ENCODE measurements at regions not wholly inside any gene's neighbourhood (a gene's known extent, or its start where the extent isn't known, plus 50 kb on each side); places are given as distances from the start of the nearest gene placed in this dataset.

GRCh38 chr3:110928016-110928662 lies 143.5 kb upstream of the NECTIN3 start:
- H3K27ac ChIP-seq, result no peak overlapping the region
- intact Hi-C loops (cut with DNase I), result no loop called here
- TF ChIP-seq, protein P1, sequence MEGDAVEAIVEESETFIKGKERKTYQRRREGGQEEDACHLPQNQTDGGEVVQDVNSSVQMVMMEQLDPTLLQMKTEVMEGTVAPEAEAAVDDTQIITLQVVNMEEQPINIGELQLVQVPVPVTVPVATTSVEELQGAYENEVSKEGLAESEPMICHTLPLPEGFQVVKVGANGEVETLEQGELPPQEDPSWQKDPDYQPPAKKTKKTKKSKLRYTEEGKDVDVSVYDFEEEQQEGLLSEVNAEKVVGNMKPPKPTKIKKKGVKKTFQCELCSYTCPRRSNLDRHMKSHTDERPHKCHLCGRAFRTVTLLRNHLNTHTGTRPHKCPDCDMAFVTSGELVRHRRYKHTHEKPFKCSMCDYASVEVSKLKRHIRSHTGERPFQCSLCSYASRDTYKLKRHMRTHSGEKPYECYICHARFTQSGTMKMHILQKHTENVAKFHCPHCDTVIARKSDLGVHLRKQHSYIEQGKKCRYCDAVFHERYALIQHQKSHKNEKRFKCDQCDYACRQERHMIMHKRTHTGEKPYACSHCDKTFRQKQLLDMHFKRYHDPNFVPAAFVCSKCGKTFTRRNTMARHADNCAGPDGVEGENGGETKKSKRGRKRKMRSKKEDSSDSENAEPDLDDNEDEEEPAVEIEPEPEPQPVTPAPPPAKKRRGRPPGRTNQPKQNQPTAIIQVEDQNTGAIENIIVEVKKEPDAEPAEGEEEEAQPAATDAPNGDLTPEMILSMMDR (IDR thresholded peaks at IDR 0.05), result no peak
- no peaks in the 10 kb centered on the region for H3K27me3 ChIP-seq
- H3K4me3 ChIP-seq, result no peak overlapping the region
- no peaks in the 10 kb centered on the region for H3K9me3 ChIP-seq
- no peaks in the 10 kb centered on the region for H3K4me1 ChIP-seq
- DNase-seq (ENCODE audit: low spot score in 2 of 2), result no peak
- H3K36me3 ChIP-seq, result no peaks in the 10 kb centered on the region

GRCh38 chr3:110929816-110930215 lies 141.8 kb upstream of the NECTIN3 start:
- no peak overlapping the region for H3K27ac ChIP-seq
- TF ChIP-seq, protein P1 (IDR thresholded peaks at IDR 0.05), result no peak
- no peaks in the 10 kb centered on the region for H3K9me3 ChIP-seq
- no peak overlapping the region for H3K4me3 ChIP-seq
- no peaks in the 10 kb centered on the region for H3K36me3 ChIP-seq
- no peaks in the 10 kb centered on the region for H3K4me1 ChIP-seq
- no peaks in the 10 kb centered on the region for H3K27me3 ChIP-seq
- DNase-seq (ENCODE audit: low spot score in 2 of 2), result no peak
- intact Hi-C loops (cut with DNase I), result no loop called here

- Histone ChIP-seq H3K4me1 (no peaks in the 10 kb centered on the region), H3K9me3 (no peaks in the 10 kb centered on the region), H3K27me3 (no peaks in the 10 kb centered on the region), H3K4me3 (no peak overlapping the region), H3K36me3 (no peaks in the 10 kb centered on the region), H3K27ac (no peak overlapping the region)
- no peak for DNase-seq (ENCODE audit: low spot score in 2 of 2)
- intact Hi-C loops (cut with DNase I), result no loop called here
- TF ChIP-seq, protein P1 (IDR thresholded peaks at IDR 0.05), result no peak
Observed at GRCh38 chr3:110932567-110932966, 139.0 kb upstream of the NECTIN3 start.

- TF ChIP-seq, protein P1 (IDR thresholded peaks at IDR 0.05), result no peak
- Histone ChIP-seq H3K4me1 (no peaks in the 10 kb centered on the region), H3K9me3 (no peaks in the 10 kb centered on the region), H3K36me3 (no peaks in the 10 kb centered on the region), H3K27me3 (no peaks in the 10 kb centered on the region), H3K4me3 (no peak overlapping the region), H3K27ac (no peak overlapping the region)
- DNase-seq (ENCODE audit: low spot score in 2 of 2), result no peak
- intact Hi-C loops (cut with DNase I), result no loop called here
Observed at GRCh38 chr3:110933821-110934426, 137.7 kb upstream of the NECTIN3 start.

DNA sequence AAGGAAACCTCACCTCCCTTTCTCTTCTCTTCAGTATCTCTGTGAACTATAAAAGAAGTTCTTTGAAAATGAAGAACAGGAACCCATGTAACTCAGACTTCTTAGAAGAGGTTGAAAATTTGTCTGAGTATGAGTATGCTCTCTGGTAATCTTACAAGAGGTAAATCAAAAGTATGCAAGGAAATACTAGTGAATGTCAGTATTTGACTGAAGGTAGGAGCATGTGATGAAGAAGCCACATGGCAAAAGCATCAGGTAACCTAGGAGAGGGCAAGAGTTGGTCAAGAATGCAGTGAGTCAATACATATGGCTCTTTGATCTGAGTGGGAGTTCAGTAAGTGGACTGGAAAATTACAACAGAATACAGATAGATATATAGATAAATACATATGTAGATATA lies 133.0 kb upstream of the NECTIN3 start:
- no peaks in the 10 kb centered on the region for H3K27me3 ChIP-seq
- H3K27ac ChIP-seq, result no peak overlapping the region
- no peaks in the 10 kb centered on the region for H3K4me1 ChIP-seq
- DNase-seq (ENCODE audit: low spot score in 2 of 2), result no peak
- H3K9me3 ChIP-seq, result peaks cover 0 to 7% of the 10 kb centered on the region in 2 donors
- no peaks in the 10 kb centered on the region for H3K36me3 ChIP-seq
- intact Hi-C loops (cut with DNase I), result no loop called here
- no peak overlapping the region for H3K4me3 ChIP-seq
- TF ChIP-seq, protein P1 (IDR thresholded peaks at IDR 0.05), result no peak
